ENCODE measurements at regions not wholly inside any gene's neighbourhood (a gene's known extent, or its start where the extent isn't known, plus 50 kb on each side); places are given as distances from the start of the nearest gene placed in this dataset.

- ATAC-seq (no peak), DNase-seq (ENCODE audit: extremely low read depth in 1 of 4, low spot score in 3 of 4) (no peak), FAIRE-seq (no peak)
- no peaks in the 10 kb centered on the region for H3K79me2 ChIP-seq (ENCODE audit: control insufficient read depth, insufficient read depth, low read length)
- CTCF ChIA-PET (ENCODE audit: low intra/inter-chr PET ratio): no interaction called here
- H2AFZ ChIP-seq (ENCODE audit: low read depth, low read length): no peak overlapping the region
- in situ Hi-C loops (cut with MboI) (no loop called here), intact Hi-C loops (cut with micrococcal nuclease) (no loop called here)
- H3K4me2 ChIP-seq (ENCODE audit: insufficient read depth, low read length): no peak overlapping the region
- H4K20me1 ChIP-seq (replicated peaks; ENCODE audit: control insufficient read depth, insufficient read depth, low read length): no peaks in the 10 kb centered on the region
- no peaks in the 10 kb centered on the region for H3K27me3 ChIP-seq (ENCODE audit: control insufficient read depth in 2 of 2, insufficient read depth in 2 of 2, low read length in 2 of 2)
- POLR2A ChIA-PET: no interaction called here
- TF ChIP-seq ADNP (tag; IDR thresholded peaks at IDR 0.05) (no peak), ZBTB7A (IDR thresholded peaks at IDR 0.05; ENCODE audit: borderline replicate concordance, control insufficient read depth, low read depth, low read length) (no peak), ZZZ3 (IDR thresholded peaks at IDR 0.05) (no peak), ELF4 (CRISPR knock-in tag; IDR thresholded peaks at IDR 0.05) (no peak), EWSR1 (IDR thresholded peaks at IDR 0.05; ENCODE audit: borderline replicate concordance, low read depth, partially characterized antibody) (no peak), SREBF2 (CRISPR knock-in tag; IDR thresholded peaks at IDR 0.05) (no peak), ZNF311 (CRISPR knock-in tag; IDR thresholded peaks at IDR 0.05) (no peak), ZNF232 (CRISPR knock-in tag; IDR thresholded peaks at IDR 0.05) (no peak), NFXL1 (CRISPR knock-in tag; IDR thresholded peaks at IDR 0.05) (no peak), ATF6 (CRISPR knock-in tag; IDR thresholded peaks at IDR 0.05) (no peak), ARHGAP35 (IDR thresholded peaks at IDR 0.05; ENCODE audit: partially characterized antibody) (no peak), HDAC2 (IDR thresholded peaks at IDR 0.05) (no peak), EZH2 (IDR thresholded peaks at IDR 0.05; ENCODE audit: borderline replicate concordance, low read depth, low read length) (no peak), ZKSCAN1 (IDR thresholded peaks at IDR 0.05; ENCODE audit: low read depth, low read length) (no peak)
- no peaks in the 10 kb centered on the region for H3K4me1 ChIP-seq (replicated peaks in 1 of 2; ENCODE audit: control insufficient read depth in 2 of 2, insufficient read depth in 2 of 2, low read length in 2 of 2)
- BruUV-seq (replicated peaks): no TSS peak
- no peak overlapping the region for H3K9ac ChIP-seq (ENCODE audit: insufficient read depth in 1 of 2, low read depth in 2 of 2, low read length in 2 of 2)
- no peak overlapping the region for H3K27ac ChIP-seq (ENCODE audit: extremely low read depth, low read depth, low read length)
- no peaks in the 10 kb centered on the region for H3K9me3 ChIP-seq (replicated peaks; ENCODE audit: control insufficient read depth, insufficient read depth, low read depth, low read length)
- H3K4me3 ChIP-seq: no peak overlapping the region
- no peaks in the 10 kb centered on the region for H3K36me3 ChIP-seq (ENCODE audit: control insufficient read depth, insufficient read depth, low read length)
- H3K9me1 ChIP-seq (ENCODE audit: control insufficient read depth, insufficient read depth, low read length): no peaks in the 10 kb centered on the region
- 11% methylated on average over 3 of the region's 3 CpGs for WGBS (ENCODE audit: insufficient coverage, low coverage, missing lambda C conversion rate)
These were observed 182.1 kb downstream of the MOSPD2 start for GRCh38 chrX:15055146-15055930.

Measured in K562 (cell line).